ENCODE measurements at regions not wholly inside any gene's neighbourhood (a gene's known extent, or its start where the extent isn't known, plus 50 kb on each side); places are given as distances from the start of the nearest gene placed in this dataset.
"Not testable (repeated sequence)": the region's sequence is repeated elsewhere in the genome, so short reads cannot be mapped to it uniquely, and the experiment has no call there.

DNA sequence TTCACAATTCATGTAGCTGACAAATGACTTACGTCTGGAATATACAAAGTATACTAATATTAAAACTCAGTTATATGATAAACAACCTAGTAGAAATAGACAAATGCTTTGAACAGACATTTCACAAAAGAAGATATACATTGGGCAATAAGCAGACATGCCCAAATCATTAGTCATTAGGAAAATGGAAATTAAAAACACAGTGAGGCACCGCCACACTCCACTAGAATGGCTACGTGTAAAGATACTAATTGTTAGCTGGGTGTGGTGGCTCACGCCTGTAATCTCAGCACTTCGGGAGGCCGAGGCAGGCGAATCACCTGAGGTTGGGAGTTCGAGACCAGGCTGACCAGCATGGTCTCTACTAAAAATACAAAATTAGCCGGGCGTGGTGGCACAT lies 248.9 kb upstream of the TMEM132C start:
- H3K27ac ChIP-seq = no peak overlapping the region
- no peak for DNase-seq (ENCODE audit: low read depth in 1 of 2, low spot score in 2 of 2)

GRCh38 chr12:128019996-128020544 lies 246.9 kb upstream of the TMEM132C start:
- Histone ChIP-seq H3K4me1 (replicated peaks) (no peaks in the 10 kb centered on the region), H3K9me3 (replicated peaks) (no peaks in the 10 kb centered on the region), H3K27me3 (replicated peaks) (no peaks in the 10 kb centered on the region), H3K4me3 (no peak overlapping the region), H3K27ac (no peak overlapping the region), H3K36me3 (no peaks in the 10 kb centered on the region)
- no peak for DNase-seq (ENCODE audit: low read depth in 1 of 2, low spot score in 2 of 2)

More for the DNA sequence above, 248.9 kb upstream of the TMEM132C start:
- Histone ChIP-seq H3K4me1 (replicated peaks) (no peaks in the 10 kb centered on the region; the same call in 1 of the 2 replicates), H3K9me3 (replicated peaks) (no peaks in the 10 kb centered on the region), H3K4me3 (no peak overlapping the region), H3K36me3 (no peaks in the 10 kb centered on the region), H3K27me3 (replicated peaks) (no peaks in the 10 kb centered on the region)

- Histone ChIP-seq H3K4me3 (no peak overlapping the region), H3K27ac (no peak overlapping the region), H3K27me3 (replicated peaks) (no peaks in the 10 kb centered on the region), H3K36me3 (no peaks in the 10 kb centered on the region), H3K9me3 (replicated peaks) (no peaks in the 10 kb centered on the region), H3K4me1 (replicated peaks) (no peaks in the 10 kb centered on the region)
- DNase-seq (ENCODE audit: low read depth in 1 of 2, low spot score in 2 of 2) = no peak
These were observed 245.4 kb upstream of the TMEM132C start for GRCh38 chr12:128021561-128021960.

DNA sequence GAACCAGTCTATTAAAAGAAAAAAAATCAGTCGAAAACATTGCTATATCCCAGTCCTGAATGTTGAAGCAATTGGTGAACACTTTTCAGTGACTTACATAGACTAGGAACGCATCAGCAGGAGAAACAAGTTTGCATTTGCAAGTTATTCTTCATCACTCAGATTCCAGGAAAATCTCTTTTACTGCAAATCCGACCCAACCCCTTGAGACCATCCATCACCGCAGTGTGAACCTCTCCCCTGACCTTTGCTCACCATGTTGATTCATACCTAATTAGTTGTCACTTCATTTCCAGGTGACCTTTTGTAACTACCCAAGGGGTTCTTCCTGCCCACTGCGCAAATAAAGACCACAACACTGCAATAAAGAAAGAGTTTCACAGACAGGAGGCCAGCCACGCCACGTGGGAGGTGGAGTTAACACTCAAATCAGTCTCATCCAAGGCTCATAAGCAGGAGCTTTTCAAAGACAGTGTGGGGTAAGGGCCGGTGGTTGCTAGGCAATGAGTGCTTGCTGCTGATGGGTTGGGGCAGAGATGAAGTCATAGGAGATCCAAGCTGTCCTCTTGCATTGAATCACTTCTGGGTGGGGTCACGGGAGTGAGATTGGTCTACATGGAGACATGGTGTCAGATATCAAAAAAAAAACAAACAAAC lies 241.3 kb upstream of the TMEM132C start:
- DNase-seq (ENCODE audit: low read depth in 1 of 2, low spot score in 2 of 2) = no peak
- Histone ChIP-seq H3K27ac (no peak overlapping the region), H3K4me1 (replicated peaks) (no peaks in the 10 kb centered on the region), H3K4me3 (no peak overlapping the region), H3K9me3 (replicated peaks) (no peaks in the 10 kb centered on the region), H3K27me3 (replicated peaks) (no peaks in the 10 kb centered on the region), H3K36me3 (no peaks in the 10 kb centered on the region)

GRCh38 chr12:128026696-128027574 lies 240.0 kb upstream of the TMEM132C start:
- no peaks in the 10 kb centered on the region for H3K36me3 ChIP-seq
- no peak for DNase-seq (ENCODE audit: low read depth in 1 of 2, low spot score in 2 of 2)
- H3K27me3 ChIP-seq (replicated peaks) = no peaks in the 10 kb centered on the region
- H3K27ac ChIP-seq = no peak overlapping the region
- H3K9me3 ChIP-seq (replicated peaks) = no peaks in the 10 kb centered on the region
- H3K4me3 ChIP-seq = no peak overlapping the region
- no peaks in the 10 kb centered on the region for H3K4me1 ChIP-seq (replicated peaks)

- Histone ChIP-seq H3K27ac (no peak overlapping the region), H3K27me3 (replicated peaks) (no peaks in the 10 kb centered on the region), H3K36me3 (no peaks in the 10 kb centered on the region), H3K4me3 (no peak overlapping the region), H3K9me3 (replicated peaks) (no peaks in the 10 kb centered on the region), H3K4me1 (replicated peaks) (no peaks in the 10 kb centered on the region)
- no peak for DNase-seq (ENCODE audit: low read depth in 1 of 2, low spot score in 2 of 2)
These were observed 233.5 kb upstream of the TMEM132C start for GRCh38 chr12:128033473-128033872.

DNA sequence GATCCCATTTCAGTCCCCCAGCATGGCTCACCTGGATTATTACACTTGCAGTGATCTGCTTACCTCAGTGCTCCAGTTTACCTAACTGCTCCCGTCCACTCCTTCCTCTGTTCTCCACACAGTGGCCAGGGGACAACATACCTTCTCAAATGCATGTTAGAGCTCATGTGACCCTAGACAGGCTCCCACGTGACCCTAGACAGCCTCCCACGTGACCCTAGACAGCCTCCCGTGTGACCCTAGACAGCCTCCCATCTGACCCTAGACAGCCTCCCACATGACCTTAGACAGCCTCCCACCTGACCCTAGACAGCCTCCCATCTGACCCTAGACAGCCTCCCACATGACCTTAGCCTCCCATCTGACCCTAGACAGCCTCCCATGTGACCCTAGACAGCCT lies 226.0 kb upstream of the TMEM132C start:
- H3K4me1 ChIP-seq (replicated peaks) = no peaks in the 10 kb centered on the region
- H3K36me3 ChIP-seq = no peaks in the 10 kb centered on the region
- no peaks in the 10 kb centered on the region for H3K9me3 ChIP-seq (replicated peaks)
- H3K27me3 ChIP-seq (replicated peaks) = no peaks in the 10 kb centered on the region
- no peak overlapping the region for H3K27ac ChIP-seq
- H3K4me3 ChIP-seq = no peak overlapping the region
- no peak for DNase-seq (ENCODE audit: low read depth in 1 of 2, low spot score in 2 of 2)

GRCh38 chr12:128042283-128042682 lies 224.7 kb upstream of the TMEM132C start:
- not testable (repeated sequence) for H3K4me1 ChIP-seq (replicated peaks); H3K36me3 ChIP-seq; H3K4me3 ChIP-seq; DNase-seq (ENCODE audit: low read depth in 1 of 2, low spot score in 2 of 2); H3K27me3 ChIP-seq (replicated peaks); H3K27ac ChIP-seq; H3K9me3 ChIP-seq (replicated peaks)

DNA sequence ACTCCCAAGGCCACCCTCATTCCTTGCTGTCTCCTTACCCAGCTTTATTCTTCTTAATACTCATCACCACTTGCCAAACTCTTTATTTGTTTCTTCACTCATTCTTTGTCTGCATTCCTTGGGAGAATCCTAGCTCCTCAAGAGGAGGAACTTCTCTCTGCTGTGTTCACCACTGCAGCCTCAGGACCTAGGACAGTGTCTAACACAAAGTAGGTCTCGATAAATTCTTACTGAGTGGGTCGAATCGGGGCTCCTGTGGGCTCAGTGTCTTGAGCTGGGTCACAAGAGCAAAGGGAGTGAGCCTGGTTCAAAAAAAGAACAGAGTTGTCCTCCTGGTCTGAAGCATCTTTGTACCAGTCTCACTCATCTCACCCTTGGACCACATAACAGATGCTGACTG lies 224.1 kb upstream of the TMEM132C start:
- Histone ChIP-seq H3K9me3 (replicated peaks) (no peaks in the 10 kb centered on the region), H3K27me3 (replicated peaks) (no peaks in the 10 kb centered on the region), H3K36me3 (no peaks in the 10 kb centered on the region), H3K4me1 (replicated peaks) (no peaks in the 10 kb centered on the region), H3K4me3 (no peak overlapping the region), H3K27ac (no peak overlapping the region)
- no peak for DNase-seq (ENCODE audit: low read depth in 1 of 2, low spot score in 2 of 2)

DNA sequence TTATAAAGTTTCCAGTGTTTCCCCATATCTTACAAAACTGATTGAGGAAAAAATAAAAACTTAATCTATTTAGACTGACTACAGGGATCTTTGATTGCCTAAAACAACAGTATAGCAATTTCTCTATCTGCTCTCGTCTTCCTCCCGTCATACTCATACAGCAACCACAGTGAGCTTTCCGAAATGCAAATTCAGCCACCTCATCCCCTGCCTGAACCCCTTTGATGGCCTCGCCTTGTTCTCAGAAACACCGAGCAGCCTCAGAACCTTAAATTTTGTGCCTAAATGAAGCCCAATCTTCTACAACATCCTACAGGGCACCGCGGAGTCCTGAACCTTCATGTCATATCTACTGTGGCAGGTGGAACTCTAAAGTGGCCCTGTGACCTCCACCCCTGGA lies 223.7 kb upstream of the TMEM132C start:
- H3K36me3 ChIP-seq = no peaks in the 10 kb centered on the region
- no peak overlapping the region for H3K27ac ChIP-seq
- H3K9me3 ChIP-seq (replicated peaks) = no peaks in the 10 kb centered on the region
- H3K4me3 ChIP-seq = no peak overlapping the region
- H3K4me1 ChIP-seq (replicated peaks) = no peaks in the 10 kb centered on the region
- no peaks in the 10 kb centered on the region for H3K27me3 ChIP-seq (replicated peaks)
- no peak for DNase-seq (ENCODE audit: low read depth in 1 of 2, low spot score in 2 of 2)

- no peaks in the 10 kb centered on the region for H3K4me1 ChIP-seq (replicated peaks)
- no peaks in the 10 kb centered on the region for H3K27me3 ChIP-seq (replicated peaks)
- no peaks in the 10 kb centered on the region for H3K9me3 ChIP-seq (replicated peaks)
- H3K36me3 ChIP-seq = no peaks in the 10 kb centered on the region
- no peak for DNase-seq (ENCODE audit: low read depth in 1 of 2, low spot score in 2 of 2)
- no peak overlapping the region for H3K27ac ChIP-seq
- no peak overlapping the region for H3K4me3 ChIP-seq
These were observed 219.5 kb upstream of the TMEM132C start for GRCh38 chr12:128047266-128048060.

DNA sequence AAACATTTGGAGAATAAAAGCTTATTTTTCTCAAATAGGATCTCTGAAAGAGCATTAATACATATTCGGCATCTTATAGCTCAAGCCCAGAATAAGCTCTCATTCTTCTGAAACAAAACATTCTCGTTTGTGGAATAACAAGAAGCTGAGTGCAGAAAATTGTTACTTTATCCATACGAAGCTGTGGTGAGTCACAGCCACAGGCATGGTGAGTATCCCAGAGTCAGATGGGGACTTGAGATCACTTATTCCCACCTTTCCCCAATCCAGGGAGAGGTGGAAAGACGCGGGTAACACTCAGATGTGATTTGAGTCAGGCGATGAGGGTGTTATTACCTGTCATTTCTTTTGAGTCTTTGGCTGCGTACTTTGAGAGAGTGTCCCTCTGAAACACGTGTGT lies 214.6 kb upstream of the TMEM132C start:
- H3K9me3 ChIP-seq (replicated peaks) = no peaks in the 10 kb centered on the region
- no peaks in the 10 kb centered on the region for H3K4me1 ChIP-seq (replicated peaks)
- DNase-seq (ENCODE audit: low read depth in 1 of 2, low spot score in 2 of 2) = no peak
- no peak overlapping the region for H3K4me3 ChIP-seq
- H3K36me3 ChIP-seq = no peaks in the 10 kb centered on the region
- H3K27ac ChIP-seq = no peak overlapping the region
- H3K27me3 ChIP-seq (replicated peaks) = no peaks in the 10 kb centered on the region

- H3K27me3 ChIP-seq (replicated peaks) = no peaks in the 10 kb centered on the region
- H3K27ac ChIP-seq = no peak overlapping the region
- no peak for DNase-seq (ENCODE audit: low read depth in 1 of 2, low spot score in 2 of 2)
- no peaks in the 10 kb centered on the region for H3K9me3 ChIP-seq (replicated peaks)
- H3K4me3 ChIP-seq = no peak overlapping the region
- H3K36me3 ChIP-seq = no peaks in the 10 kb centered on the region
- H3K4me1 ChIP-seq (replicated peaks) = no peaks in the 10 kb centered on the region
These were observed 214.2 kb upstream of the TMEM132C start for GRCh38 chr12:128052777-128053176.

- H3K36me3 ChIP-seq = no peaks in the 10 kb centered on the region
- no peaks in the 10 kb centered on the region for H3K27me3 ChIP-seq (replicated peaks)
- H3K4me3 ChIP-seq = no peak overlapping the region
- H3K9me3 ChIP-seq (replicated peaks) = no peaks in the 10 kb centered on the region
- no peak overlapping the region for H3K27ac ChIP-seq
- no peak for DNase-seq (ENCODE audit: low read depth in 1 of 2, low spot score in 2 of 2)
- H3K4me1 ChIP-seq (replicated peaks) = peaks cover 22% of the 10 kb centered on the region
These were observed 211.4 kb upstream of the TMEM132C start for GRCh38 chr12:128055567-128055966.
